Neuronal stem cell (in vitro differentiated cells): ENCODE measurements at regions not wholly inside any gene's neighbourhood (a gene's known extent, or its start where the extent isn't known, plus 50 kb on each side); places are given as distances from the start of the nearest gene placed in this dataset.
A peak's percentile ranks its signal among the peaks of the same experiment; 100 is the strongest.

ENCODE experiments used
- DNase-seq: peaks from one replicate; pipeline ENCODE4 v3.0.0-alpha.2; 2013; ENCODE audit warnings: low spot score
- H2AFZ ChIP-seq: one replicate; pipeline ENCODE4 v1.6.1; 2013; ENCODE audit warnings: mild to moderate bottlenecking, low read length, inconsistent platforms
- H2AK5ac ChIP-seq: 2 replicates; pipeline ENCODE4 v1.6.1; 2013; ENCODE audit warnings: low read depth, mild to moderate bottlenecking, inconsistent platforms, low read length, moderate library complexity, mixed read lengths
- H2BK120ac ChIP-seq: 2 replicates; pipeline ENCODE4 v1.6.1; 2013; ENCODE audit warnings: low read depth, mild to moderate bottlenecking, inconsistent platforms, low read length, moderate library complexity, mixed read lengths
- H2BK12ac ChIP-seq: one replicate; pipeline ENCODE4 v1.6.1; 2013; ENCODE audit warnings: low read length, inconsistent platforms
- H2BK15ac ChIP-seq: 2 replicates; pipeline ENCODE4 v1.6.1; 2013; ENCODE audit warnings: mild to moderate bottlenecking, low read length, inconsistent platforms, mixed read lengths
- H2BK5ac ChIP-seq: one replicate; pipeline ENCODE4 v1.6.1; 2013; ENCODE audit warnings: inconsistent platforms, mild to moderate bottlenecking, low read length, moderate library complexity
- H3K14ac ChIP-seq: one replicate; pipeline ENCODE4 v1.6.1; 2013; ENCODE audit warnings: low read length, inconsistent platforms
- H3K18ac ChIP-seq: 2 replicates; pipeline ENCODE4 v1.6.1; 2013; ENCODE audit warnings: low read length, inconsistent platforms
- H3K23ac ChIP-seq: 2 replicates; pipeline ENCODE4 v1.6.1; 2013; ENCODE audit warnings: low read depth, mild to moderate bottlenecking, mixed read lengths, low read length, inconsistent platforms; ENCODE audit not compliant: poor library complexity
- H3K27ac ChIP-seq: replicated peaks from 3 replicates; pipeline ENCODE4 v1.5.1; 2013; ENCODE audit warnings: low read length, inconsistent platforms
- H3K27me3 ChIP-seq, 3 experiments: 2 replicates each; pipeline ENCODE4 v1.6.1; 2013; ENCODE audit warnings: low read length in 3 of 3, mild to moderate bottlenecking in 2 of 3, inconsistent platforms in 1 of 3, low read depth in 1 of 3, mixed read lengths in 1 of 3, moderate library complexity in 1 of 3; ENCODE audit not compliant: control insufficient read depth in 3 of 3, insufficient read depth in 3 of 3
- H3K36me3 ChIP-seq, 2 donors: replicated peaks in 1 of 2; 2 replicates each; pipeline ENCODE4 v1.6.1; 2013; ENCODE audit warnings: low read length in 2 of 2; ENCODE audit not compliant: control insufficient read depth in 2 of 2, insufficient read depth in 2 of 2
- H3K4ac ChIP-seq: 2 replicates; pipeline ENCODE4 v1.6.1; 2013; ENCODE audit warnings: inconsistent platforms, mild to moderate bottlenecking, low read length, moderate library complexity
- H3K4me1 ChIP-seq, 2 donors: 1 replicate in 1 of 2; 2 replicates in 1 of 2; pipeline ENCODE4 v1.6.1; 2013; ENCODE audit warnings: low read length in 2 of 2, low read depth in 1 of 2; ENCODE audit not compliant: control insufficient read depth in 2 of 2, insufficient read depth in 1 of 2
- H3K4me2 ChIP-seq: one replicate; pipeline ENCODE4 v1.6.1; 2013; ENCODE audit warnings: mild to moderate bottlenecking, low read length, inconsistent platforms; ENCODE audit not compliant: insufficient read depth, poor library complexity, severe bottlenecking
- H3K4me3 ChIP-seq, 2 donors: 2 replicates each; pipeline ENCODE4 v1.5.1; 2013; ENCODE audit warnings: low read length in 2 of 2, mild to moderate bottlenecking in 2 of 2, inconsistent platforms in 1 of 2, moderate library complexity in 1 of 2
- H3K79me1 ChIP-seq: one replicate; pipeline ENCODE4 v1.6.1; 2013; ENCODE audit warnings: low read depth, mild to moderate bottlenecking, inconsistent platforms, low read length, moderate library complexity
- H3K9ac ChIP-seq: one replicate; pipeline ENCODE4 v1.6.1; 2013; ENCODE audit warnings: mild to moderate bottlenecking, low read depth, low read length, inconsistent platforms; ENCODE audit not compliant: poor library complexity
- H3K9me3 ChIP-seq, 2 donors: replicated peaks in 1 of 2; 2 replicates each; pipeline versions ENCODE3 to v1.6.1; 2013; ENCODE audit warnings: low read length in 2 of 2, mild to moderate bottlenecking in 2 of 2, inconsistent platforms in 1 of 2, low read depth in 1 of 2, mixed read lengths in 1 of 2, moderate library complexity in 1 of 2; ENCODE audit not compliant: control insufficient read depth in 2 of 2, insufficient read depth in 1 of 2
- H4K8ac ChIP-seq: one replicate; pipeline ENCODE4 v1.6.1; 2013; ENCODE audit warnings: low read depth, mild to moderate bottlenecking, inconsistent platforms, low read length, moderate library complexity
- H4K91ac ChIP-seq: one replicate; pipeline ENCODE4 v1.6.1; 2013; ENCODE audit warnings: low read length, low read depth, mild to moderate bottlenecking, inconsistent platforms; ENCODE audit not compliant: poor library complexity
- WGBS, 2 donors: extraction: QIAGEN DNeasy Blood & Tissue Kit; methylation state at CpG; one replicate each; pipeline ENCODE4 v1.1.7; 2013; ENCODE audit warnings: missing lambda C conversion rate in 2 of 2, mixed read lengths in 1 of 2; ENCODE audit not compliant: insufficient read length in 2 of 2, insufficient replicate concordance in 1 of 2; ENCODE audit errors: extremely low coverage in 2 of 2; 5-methylcytosine and 5-hydroxymethylcytosine counted together

DNA sequence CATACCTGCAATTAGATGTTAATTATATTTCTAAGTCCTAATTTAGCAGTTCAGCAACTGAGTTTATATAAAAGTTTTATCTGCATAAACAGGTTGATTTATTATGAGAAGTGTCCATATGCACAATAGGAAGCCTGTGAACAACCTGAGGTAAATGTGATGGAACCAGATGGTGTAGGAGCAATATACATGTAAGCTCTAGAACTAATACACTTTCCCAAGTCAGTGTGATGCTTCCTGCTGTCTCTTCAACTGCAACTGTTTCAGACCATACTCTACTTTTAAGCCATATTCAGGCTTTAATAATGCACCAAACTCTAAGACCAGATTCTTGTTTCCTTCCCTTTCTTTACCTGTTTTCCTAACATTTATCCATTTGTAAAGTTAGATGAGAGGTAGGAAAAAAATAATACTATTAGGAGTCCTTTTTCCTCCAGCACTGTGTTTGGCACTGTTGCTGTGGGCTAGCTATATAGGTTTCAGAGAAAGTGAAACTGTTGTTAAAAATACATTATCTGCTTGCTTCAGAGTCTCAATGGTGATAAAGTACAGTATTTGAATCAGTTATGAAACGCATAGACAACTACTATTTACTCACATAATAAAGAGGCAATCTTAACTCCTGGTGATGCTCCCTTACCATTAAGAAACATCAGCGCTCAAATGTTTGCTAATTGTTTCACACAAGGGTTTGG is 1009.3 kb downstream of the GRIK2 start:
- no peak overlapping the region for H2BK12ac ChIP-seq
- no peak overlapping the region for H2BK120ac ChIP-seq
- no peak overlapping the region for H2BK15ac ChIP-seq
- no peak overlapping the region for H3K18ac ChIP-seq
- H3K9ac ChIP-seq, result no peak overlapping the region
- no peaks in the 10 kb centered on the region for H3K79me1 ChIP-seq
- no peaks in the 10 kb centered on the region for H3K4me1 ChIP-seq
- no peak overlapping the region for H2BK5ac ChIP-seq
- no peaks in the 10 kb centered on the region for H3K27me3 ChIP-seq
- H2AK5ac ChIP-seq, result no peak overlapping the region
- H3K4me2 ChIP-seq, result no peak overlapping the region
- WGBS, 2 donors, result no CpG with 5 or more reads among the region's 2 CpGs
- no peak for DNase-seq
- no peak overlapping the region for H3K27ac ChIP-seq
- no peaks in the 10 kb centered on the region for H3K9me3 ChIP-seq
- no peak overlapping the region for H3K4ac ChIP-seq
- no peak overlapping the region for H4K8ac ChIP-seq
- no peak overlapping the region for H4K91ac ChIP-seq
- no peaks in the 10 kb centered on the region for H3K36me3 ChIP-seq
- no peak overlapping the region for H3K14ac ChIP-seq
- H3K4me3 ChIP-seq, result no peak overlapping the region
- H3K23ac ChIP-seq, result no peak overlapping the region
- H2AFZ ChIP-seq, result no peak overlapping the region

DNA sequence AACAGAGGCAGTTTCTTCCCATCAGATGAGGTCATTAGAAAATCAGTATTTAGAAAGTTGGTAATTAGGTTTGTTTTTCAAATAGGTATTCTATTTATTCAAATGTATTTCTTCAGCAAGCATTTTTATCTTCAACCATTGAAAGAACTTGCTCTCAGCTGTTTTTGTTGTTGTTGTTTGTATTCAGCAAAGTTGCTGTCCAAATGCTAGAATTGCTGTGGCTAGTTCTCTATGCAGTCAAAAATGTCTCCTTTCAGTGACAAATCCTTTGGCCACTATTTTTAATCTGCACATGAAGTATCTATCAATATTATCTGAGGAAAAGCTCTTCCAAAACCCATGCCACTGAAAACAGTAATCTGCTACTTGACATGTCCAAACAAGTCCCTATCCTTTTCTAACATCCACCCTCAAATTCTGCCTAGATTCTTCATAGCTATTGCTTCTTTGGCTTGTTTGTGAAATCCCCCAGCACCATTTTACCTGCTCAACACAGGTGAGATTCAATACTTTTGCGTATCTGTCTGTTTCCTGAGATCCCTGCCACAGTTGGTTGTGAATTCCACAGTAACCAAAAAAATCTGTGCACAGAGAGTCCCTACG is 1005.4 kb downstream of the GRIK2 start:
- no peaks in the 10 kb centered on the region for H3K36me3 ChIP-seq
- no peaks in the 10 kb centered on the region for H3K79me1 ChIP-seq
- no peak overlapping the region for H2BK12ac ChIP-seq
- H2AK5ac ChIP-seq, result no peak overlapping the region
- H3K4me2 ChIP-seq, result no peak overlapping the region
- H3K9me3 ChIP-seq, result no peaks in the 10 kb centered on the region
- no peak overlapping the region for H2BK5ac ChIP-seq
- no peak overlapping the region for H2BK120ac ChIP-seq
- no peaks in the 10 kb centered on the region for H3K27me3 ChIP-seq
- H3K9ac ChIP-seq, result no peak overlapping the region
- H3K4me1 ChIP-seq, result no peaks in the 10 kb centered on the region
- no CpG with 5 or more reads among the region's 2 CpGs for WGBS, 2 donors
- no peak overlapping the region for H4K8ac ChIP-seq
- H3K14ac ChIP-seq, result no peak overlapping the region
- DNase-seq, result no peak
- H3K18ac ChIP-seq, result no peak overlapping the region
- H3K23ac ChIP-seq, result no peak overlapping the region
- H4K91ac ChIP-seq, result no peak overlapping the region
- no peak overlapping the region for H3K27ac ChIP-seq
- H3K4me3 ChIP-seq, result no peak overlapping the region
- no peak overlapping the region for H3K4ac ChIP-seq
- H2AFZ ChIP-seq, result peak overlapping the region; percentile 60
- no peak overlapping the region for H2BK15ac ChIP-seq

DNA sequence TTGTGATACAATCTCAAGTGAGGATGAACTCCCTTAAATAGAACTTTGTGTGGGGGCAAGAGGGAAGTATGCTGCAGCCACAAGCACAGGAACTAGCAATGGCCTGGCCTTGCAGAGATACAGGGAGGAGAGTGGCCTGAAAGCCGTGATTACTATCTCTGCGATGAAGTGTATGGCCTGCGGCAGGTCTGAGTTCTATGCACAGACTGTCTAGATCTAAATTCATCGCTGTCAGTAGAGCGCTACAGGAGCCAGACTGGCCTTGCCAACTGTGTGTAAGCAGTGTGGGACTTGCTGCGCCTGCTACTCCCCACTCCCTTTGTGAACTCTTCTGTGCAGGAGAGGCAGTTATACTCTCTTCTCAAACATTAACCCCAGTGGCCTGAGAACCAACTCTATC is 997.0 kb downstream of the GRIK2 start:
- no peak overlapping the region for H2BK5ac ChIP-seq
- H2AFZ ChIP-seq, result no peak overlapping the region
- H3K23ac ChIP-seq, result no peak overlapping the region
- no peak overlapping the region for H2AK5ac ChIP-seq
- H3K27me3 ChIP-seq, result no peaks in the 10 kb centered on the region
- no peaks in the 10 kb centered on the region for H3K79me1 ChIP-seq
- no peaks in the 10 kb centered on the region for H3K4me1 ChIP-seq
- H3K36me3 ChIP-seq, result no peaks in the 10 kb centered on the region
- peak overlapping the region; percentile 57 for H3K18ac ChIP-seq
- no peak overlapping the region for H4K91ac ChIP-seq
- H3K27ac ChIP-seq, result no peak overlapping the region
- no peak overlapping the region for H2BK12ac ChIP-seq
- no peak overlapping the region for H4K8ac ChIP-seq
- no CpG with 5 or more reads among the region's 6 CpGs for WGBS, 2 donors
- H2BK120ac ChIP-seq, result no peak overlapping the region
- no peak for DNase-seq
- H3K4me3 ChIP-seq, result no peak overlapping the region
- H3K4me2 ChIP-seq, result no peak overlapping the region
- H3K14ac ChIP-seq, result no peak overlapping the region
- no peak overlapping the region for H3K9ac ChIP-seq
- no peak overlapping the region for H2BK15ac ChIP-seq
- no peaks in the 10 kb centered on the region for H3K9me3 ChIP-seq
- no peak overlapping the region for H3K4ac ChIP-seq

DNA sequence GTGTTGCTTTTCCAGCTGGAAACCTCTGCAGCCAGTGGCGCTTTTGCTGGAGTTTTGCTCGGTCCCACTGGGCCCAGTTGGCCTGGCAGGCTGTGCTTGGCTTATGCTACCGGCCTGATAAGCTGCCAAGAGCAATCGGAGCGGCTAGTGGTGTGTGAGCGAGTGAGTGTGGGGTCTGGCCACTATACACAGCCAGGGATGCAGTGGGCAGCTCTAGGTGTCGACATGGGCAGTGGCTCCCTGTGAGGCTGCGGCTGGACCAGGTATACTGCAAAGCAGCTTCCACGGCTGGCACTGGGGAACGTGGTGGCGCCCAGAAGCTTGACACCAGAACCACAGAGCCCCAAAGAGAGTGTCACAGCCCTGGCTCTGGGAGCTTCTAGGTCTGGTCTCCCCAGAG is 996.5 kb downstream of the GRIK2 start:
- Histone ChIP-seq H3K27me3 (no peaks in the 10 kb centered on the region), H3K4me3 (peak overlapping the region in 1 of 2 donors; percentile 54), H2AK5ac (no peak overlapping the region), H2BK12ac (no peak overlapping the region), H2BK120ac (no peak overlapping the region), H3K4me2 (no peak overlapping the region), H3K14ac (peak overlapping the region; percentile 94), H2AFZ (no peak overlapping the region), H4K91ac (no peak overlapping the region), H3K23ac (no peak overlapping the region), H3K9ac (no peak overlapping the region), H3K27ac (no peak overlapping the region), H3K18ac (peak overlapping the region; percentile 81), H3K79me1 (no peaks in the 10 kb centered on the region), H4K8ac (no peak overlapping the region), H2BK15ac (no peak overlapping the region), H3K4me1 (no peaks in the 10 kb centered on the region), H2BK5ac (no peak overlapping the region), H3K36me3 (no peaks in the 10 kb centered on the region), H3K9me3 (no peaks in the 10 kb centered on the region), H3K4ac (no peak overlapping the region)
- DNase-seq, result no peak
- WGBS, 2 donors, result no CpG with 5 or more reads among the region's 11 CpGs
